HEK293 (cell line): ENCODE measurements at regions not wholly inside any gene's neighbourhood (a gene's known extent, or its start where the extent isn't known, plus 50 kb on each side); places are given as distances from the start of the nearest gene placed in this dataset.

Experiments used
- CTCF ChIP-seq: fragments of 450-650 bp; formaldehyde crosslinking; IDR thresholded peaks from 2 replicates; pipeline ENCODE4 v1.5.1; 2016; ENCODE audit warnings: missing biosample characterization, missing genetic modification characterization
- EGR2 ChIP-seq: fragments of 450-650 bp; formaldehyde crosslinking; IDR thresholded peaks from 2 replicates; pipeline ENCODE4 v1.5.1; 2016; ENCODE audit warnings: low read depth, missing biosample characterization, missing genetic modification characterization
- GLIS2 ChIP-seq: fragments of 450-650 bp; formaldehyde crosslinking; IDR thresholded peaks from 2 replicates; pipeline ENCODE4 v1.5.1; 2016; ENCODE audit warnings: missing biosample characterization, missing genetic modification characterization
- KLF1 ChIP-seq: fragments of 450-650 bp; formaldehyde crosslinking; IDR thresholded peaks from 2 replicates; pipeline ENCODE4 v1.5.1; 2016; ENCODE audit warnings: missing biosample characterization, missing genetic modification characterization
- PBX3 ChIP-seq: sonication (generic); formaldehyde crosslinking; IDR thresholded peaks from 2 replicates; pipeline ENCODE4 v1.8.1; 2022; ENCODE audit warnings: mild to moderate bottlenecking, moderate library complexity, missing genetic modification reagents
- RBAK ChIP-seq: fragments of 450-650 bp; formaldehyde crosslinking; IDR thresholded peaks from 2 replicates; pipeline ENCODE4 v1.5.1; 2016; ENCODE audit warnings: missing biosample characterization, missing genetic modification characterization
- SCRT1 ChIP-seq: fragments of 450-650 bp; formaldehyde crosslinking; IDR thresholded peaks from 2 replicates; pipeline ENCODE4 v1.5.1; 2016; ENCODE audit warnings: missing biosample characterization, missing genetic modification characterization, borderline replicate concordance
- SP2 ChIP-seq: fragments of 450-650 bp; formaldehyde crosslinking; IDR thresholded peaks from 2 replicates; pipeline ENCODE4 v1.5.1; 2016; ENCODE audit warnings: missing biosample characterization, missing genetic modification characterization
- TRIM28 ChIP-seq: IDR thresholded peaks from 2 replicates; pipeline ENCODE4 v1.6.1; 2011; ENCODE audit warnings: low read length, control low read depth, borderline replicate concordance
- YY2 ChIP-seq: fragments of 450-650 bp; formaldehyde crosslinking; IDR thresholded peaks from 2 replicates; pipeline ENCODE4 v1.5.1; 2016; ENCODE audit warnings: missing biosample characterization, missing genetic modification characterization
- ZBTB8A ChIP-seq: fragments of 450-650 bp; formaldehyde crosslinking; IDR thresholded peaks from 2 replicates; pipeline ENCODE4 v1.5.1; 2016; ENCODE audit warnings: missing biosample characterization, missing genetic modification characterization
- ZIC2 ChIP-seq: fragments of 450-650 bp; formaldehyde crosslinking; IDR thresholded peaks from 2 replicates; pipeline ENCODE4 v1.5.1; 2016; ENCODE audit warnings: missing biosample characterization, missing genetic modification characterization
- ZNF10 ChIP-seq: fragments of 450-650 bp; formaldehyde crosslinking; IDR thresholded peaks from 2 replicates; pipeline ENCODE4 v1.5.1; 2017; ENCODE audit warnings: missing biosample characterization, missing genetic modification characterization
- ZNF146 ChIP-seq: fragments of 450-650 bp; formaldehyde crosslinking; IDR thresholded peaks from 2 replicates; pipeline ENCODE4 v1.5.1; 2016; ENCODE audit warnings: missing biosample characterization, missing genetic modification characterization
- ZNF239 ChIP-seq: fragments of 450-650 bp; formaldehyde crosslinking; IDR thresholded peaks from 2 replicates; pipeline ENCODE4 v1.5.1; 2016; ENCODE audit warnings: missing biosample characterization, missing genetic modification characterization
- ZNF24 ChIP-seq: fragments of 450-650 bp; formaldehyde crosslinking; IDR thresholded peaks from 2 replicates; pipeline ENCODE4 v1.5.1; 2016; ENCODE audit warnings: missing biosample characterization, missing genetic modification characterization
- ZNF398 ChIP-seq: fragments of 450-650 bp; formaldehyde crosslinking; IDR thresholded peaks from 2 replicates; pipeline ENCODE4 v1.5.1; 2017; ENCODE audit warnings: missing biosample characterization, missing genetic modification characterization
- ZNF521 ChIP-seq: fragments of 450-650 bp; formaldehyde crosslinking; IDR thresholded peaks from 2 replicates; pipeline ENCODE4 v1.5.1; 2017; ENCODE audit warnings: missing biosample characterization, mild to moderate bottlenecking, missing genetic modification characterization
- ZNF530 ChIP-seq: fragments of 450-650 bp; formaldehyde crosslinking; IDR thresholded peaks from 2 replicates; pipeline ENCODE4 v1.5.1; 2016; ENCODE audit warnings: low read depth, missing biosample characterization, missing genetic modification characterization
- ZNF610 ChIP-seq: fragments of 450-650 bp; formaldehyde crosslinking; IDR thresholded peaks from 2 replicates; pipeline ENCODE4 v1.5.1; 2016; ENCODE audit warnings: missing biosample characterization, missing genetic modification characterization, borderline replicate concordance
- ZNF623 ChIP-seq: fragments of 450-650 bp; formaldehyde crosslinking; IDR thresholded peaks from 2 replicates; pipeline ENCODE4 v1.5.1; 2016; ENCODE audit warnings: missing biosample characterization, missing genetic modification characterization
- ZNF654 ChIP-seq: fragments of 450-650 bp; formaldehyde crosslinking; IDR thresholded peaks from 2 replicates; pipeline ENCODE4 v1.5.1; 2016; ENCODE audit warnings: low read depth, missing biosample characterization, missing genetic modification characterization
- ZNF768 ChIP-seq: fragments of 450-650 bp; formaldehyde crosslinking; IDR thresholded peaks from 2 replicates; pipeline ENCODE4 v1.5.1; 2018; ENCODE audit warnings: missing biosample characterization, mild to moderate bottlenecking, missing genetic modification characterization
- TF ChIP-seq, protein P1 (sequence below): fragments of 450-650 bp; formaldehyde crosslinking; IDR thresholded peaks from 2 replicates; pipeline ENCODE4 v1.5.1; 2016; ENCODE audit warnings: missing biosample characterization, missing genetic modification characterization
- TF ChIP-seq, protein P2 (sequence below): fragments of 450-650 bp; formaldehyde crosslinking; IDR thresholded peaks from 2 replicates; pipeline ENCODE4 v1.5.1; 2016; ENCODE audit warnings: missing biosample characterization, missing genetic modification characterization, borderline replicate concordance
- TF ChIP-seq, protein P3 (sequence below): fragments of 450-650 bp; formaldehyde crosslinking; IDR thresholded peaks from 2 replicates; pipeline ENCODE4 v1.5.1; 2016; ENCODE audit warnings: missing biosample characterization, missing genetic modification characterization

DNA sequence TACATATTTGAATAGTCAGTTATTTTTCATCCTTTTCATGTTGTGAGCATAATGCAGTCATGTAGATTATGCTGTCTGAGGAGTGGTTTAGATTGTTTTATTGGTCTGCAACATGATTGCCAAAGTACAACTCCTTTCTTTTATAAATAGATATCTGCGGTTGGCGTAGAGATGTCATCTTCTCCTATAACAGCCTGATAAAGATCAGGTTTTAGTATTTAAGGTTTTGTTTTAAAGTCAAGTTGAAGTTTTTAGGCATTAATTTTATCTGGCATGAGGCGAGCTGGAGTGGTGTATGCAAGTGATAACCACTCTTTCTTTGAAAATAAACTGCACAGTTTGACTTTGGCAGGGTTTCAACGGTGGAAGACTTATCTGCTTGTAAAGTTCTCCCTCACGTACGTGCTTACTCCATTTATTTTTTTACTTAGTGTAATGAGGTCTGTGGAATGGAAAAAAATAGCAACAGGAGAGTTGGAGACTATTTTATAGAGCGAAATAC lies 126.3 kb downstream of the FBXO8 start (continued):
- TF ChIP-seq, protein P1, sequence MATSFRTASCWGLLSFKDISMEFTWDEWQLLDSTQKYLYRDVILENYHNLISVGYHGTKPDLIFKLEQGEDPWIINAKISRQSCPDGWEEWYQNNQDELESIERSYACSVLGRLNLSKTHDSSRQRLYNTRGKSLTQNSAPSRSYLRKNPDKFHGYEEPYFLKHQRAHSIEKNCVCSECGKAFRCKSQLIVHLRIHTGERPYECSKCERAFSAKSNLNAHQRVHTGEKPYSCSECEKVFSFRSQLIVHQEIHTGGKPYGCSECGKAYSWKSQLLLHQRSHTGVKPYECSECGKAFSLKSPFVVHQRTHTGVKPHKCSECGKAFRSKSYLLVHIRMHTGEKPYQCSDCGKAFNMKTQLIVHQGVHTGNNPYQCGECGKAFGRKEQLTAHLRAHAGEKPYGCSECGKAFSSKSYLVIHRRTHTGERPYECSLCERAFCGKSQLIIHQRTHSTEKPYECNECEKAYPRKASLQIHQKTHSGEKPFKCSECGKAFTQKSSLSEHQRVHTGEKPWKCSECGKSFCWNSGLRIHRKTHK (tag by site-specific recombination), result no peak
- no peak for TF ChIP-seq ZNF10 (tag by site-specific recombination)
- no peak for TF ChIP-seq SP2
- TF ChIP-seq GLIS2 (tag by site-specific recombination), result no peak
- no peak for TF ChIP-seq YY2 (tag by site-specific recombination)
- TF ChIP-seq ZNF146, result no peak
- no peak for TF ChIP-seq ZNF768 (tag by site-specific recombination)
- TF ChIP-seq ZNF521 (tag by site-specific recombination), result no peak
- no peak for TF ChIP-seq ZNF24
- no peak for TF ChIP-seq EGR2 (tag by site-specific recombination)
- no peak for TF ChIP-seq CTCF (tag by site-specific recombination)
- TF ChIP-seq ZNF530, result no peak
- TF ChIP-seq SCRT1, result peak; percentile 74; the same call in 1 of the 2 replicates
- peak; percentile 63; the same call in 1 of the 2 replicates for TF ChIP-seq TRIM28
- TF ChIP-seq ZIC2 (tag by site-specific recombination), result no peak
- no peak for TF ChIP-seq ZNF239 (tag by site-specific recombination)
- TF ChIP-seq ZNF654 (tag by site-specific recombination), result no peak
- no peak for TF ChIP-seq ZNF398 (tag by site-specific recombination)
- TF ChIP-seq, protein P2, sequence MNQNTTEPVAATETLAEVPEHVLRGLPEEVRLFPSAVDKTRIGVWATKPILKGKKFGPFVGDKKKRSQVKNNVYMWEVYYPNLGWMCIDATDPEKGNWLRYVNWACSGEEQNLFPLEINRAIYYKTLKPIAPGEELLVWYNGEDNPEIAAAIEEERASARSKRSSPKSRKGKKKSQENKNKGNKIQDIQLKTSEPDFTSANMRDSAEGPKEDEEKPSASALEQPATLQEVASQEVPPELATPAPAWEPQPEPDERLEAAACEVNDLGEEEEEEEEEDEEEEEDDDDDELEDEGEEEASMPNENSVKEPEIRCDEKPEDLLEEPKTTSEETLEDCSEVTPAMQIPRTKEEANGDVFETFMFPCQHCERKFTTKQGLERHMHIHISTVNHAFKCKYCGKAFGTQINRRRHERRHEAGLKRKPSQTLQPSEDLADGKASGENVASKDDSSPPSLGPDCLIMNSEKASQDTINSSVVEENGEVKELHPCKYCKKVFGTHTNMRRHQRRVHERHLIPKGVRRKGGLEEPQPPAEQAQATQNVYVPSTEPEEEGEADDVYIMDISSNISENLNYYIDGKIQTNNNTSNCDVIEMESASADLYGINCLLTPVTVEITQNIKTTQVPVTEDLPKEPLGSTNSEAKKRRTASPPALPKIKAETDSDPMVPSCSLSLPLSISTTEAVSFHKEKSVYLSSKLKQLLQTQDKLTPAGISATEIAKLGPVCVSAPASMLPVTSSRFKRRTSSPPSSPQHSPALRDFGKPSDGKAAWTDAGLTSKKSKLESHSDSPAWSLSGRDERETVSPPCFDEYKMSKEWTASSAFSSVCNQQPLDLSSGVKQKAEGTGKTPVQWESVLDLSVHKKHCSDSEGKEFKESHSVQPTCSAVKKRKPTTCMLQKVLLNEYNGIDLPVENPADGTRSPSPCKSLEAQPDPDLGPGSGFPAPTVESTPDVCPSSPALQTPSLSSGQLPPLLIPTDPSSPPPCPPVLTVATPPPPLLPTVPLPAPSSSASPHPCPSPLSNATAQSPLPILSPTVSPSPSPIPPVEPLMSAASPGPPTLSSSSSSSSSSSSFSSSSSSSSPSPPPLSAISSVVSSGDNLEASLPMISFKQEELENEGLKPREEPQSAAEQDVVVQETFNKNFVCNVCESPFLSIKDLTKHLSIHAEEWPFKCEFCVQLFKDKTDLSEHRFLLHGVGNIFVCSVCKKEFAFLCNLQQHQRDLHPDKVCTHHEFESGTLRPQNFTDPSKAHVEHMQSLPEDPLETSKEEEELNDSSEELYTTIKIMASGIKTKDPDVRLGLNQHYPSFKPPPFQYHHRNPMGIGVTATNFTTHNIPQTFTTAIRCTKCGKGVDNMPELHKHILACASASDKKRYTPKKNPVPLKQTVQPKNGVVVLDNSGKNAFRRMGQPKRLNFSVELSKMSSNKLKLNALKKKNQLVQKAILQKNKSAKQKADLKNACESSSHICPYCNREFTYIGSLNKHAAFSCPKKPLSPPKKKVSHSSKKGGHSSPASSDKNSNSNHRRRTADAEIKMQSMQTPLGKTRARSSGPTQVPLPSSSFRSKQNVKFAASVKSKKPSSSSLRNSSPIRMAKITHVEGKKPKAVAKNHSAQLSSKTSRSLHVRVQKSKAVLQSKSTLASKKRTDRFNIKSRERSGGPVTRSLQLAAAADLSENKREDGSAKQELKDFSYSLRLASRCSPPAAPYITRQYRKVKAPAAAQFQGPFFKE (tag by site-specific recombination), result no peak
- TF ChIP-seq PBX3 (CRISPR knock-in tag), result no peak
- no peak for TF ChIP-seq KLF1 (tag by site-specific recombination)
- TF ChIP-seq ZNF623 (tag by site-specific recombination), result no peak; the same call in 1 of the 2 replicates
- peak; percentile 63; the same call in 1 of the 2 replicates for TF ChIP-seq ZNF610 (tag by site-specific recombination)
- TF ChIP-seq RBAK (tag by site-specific recombination), result no peak
- TF ChIP-seq, protein P3, sequence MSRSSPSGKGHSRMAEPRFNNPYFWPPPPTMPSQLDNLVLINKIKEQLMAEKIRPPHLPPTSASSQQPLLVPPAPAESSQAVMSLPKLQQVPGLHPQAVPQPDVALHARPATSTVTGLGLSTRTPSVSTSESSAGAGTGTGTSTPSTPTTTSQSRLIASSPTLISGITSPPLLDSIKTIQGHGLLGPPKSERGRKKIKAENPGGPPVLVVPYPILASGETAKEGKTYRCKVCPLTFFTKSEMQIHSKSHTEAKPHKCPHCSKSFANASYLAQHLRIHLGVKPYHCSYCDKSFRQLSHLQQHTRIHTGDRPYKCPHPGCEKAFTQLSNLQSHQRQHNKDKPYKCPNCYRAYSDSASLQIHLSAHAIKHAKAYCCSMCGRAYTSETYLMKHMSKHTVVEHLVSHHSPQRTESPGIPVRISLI (tag by site-specific recombination), result 0 out of 2 replicates have a peak, but pooled peaks have one; percentile 17
- TF ChIP-seq ZBTB8A (tag by site-specific recombination), result no peak
